ENCODE measurements at regions not wholly inside any gene's neighbourhood (a gene's known extent, or its start where the extent isn't known, plus 50 kb on each side); places are given as distances from the start of the nearest gene placed in this dataset.
"Not testable (repeated sequence)": the region's sequence is repeated elsewhere in the genome, so short reads cannot be mapped to it uniquely, and the experiment has no call there.

GRCh38 chr6:81890846-81891245 lies 138.4 kb upstream of the TENT5A start:
- no peaks in the 10 kb centered on the region for H3K27me3 Mint-ChIP-seq (ENCODE audit: low read depth in 2 of 2)
- no peaks in the 10 kb centered on the region for H3K36me3 ChIP-seq (ENCODE audit: control insufficient read depth, insufficient read depth, low read length)
- no peak for ATAC-seq

GRCh38 chr6:81889377-81890053 lies 137.0 kb upstream of the TENT5A start:
- TF ChIP-seq, protein P1, sequence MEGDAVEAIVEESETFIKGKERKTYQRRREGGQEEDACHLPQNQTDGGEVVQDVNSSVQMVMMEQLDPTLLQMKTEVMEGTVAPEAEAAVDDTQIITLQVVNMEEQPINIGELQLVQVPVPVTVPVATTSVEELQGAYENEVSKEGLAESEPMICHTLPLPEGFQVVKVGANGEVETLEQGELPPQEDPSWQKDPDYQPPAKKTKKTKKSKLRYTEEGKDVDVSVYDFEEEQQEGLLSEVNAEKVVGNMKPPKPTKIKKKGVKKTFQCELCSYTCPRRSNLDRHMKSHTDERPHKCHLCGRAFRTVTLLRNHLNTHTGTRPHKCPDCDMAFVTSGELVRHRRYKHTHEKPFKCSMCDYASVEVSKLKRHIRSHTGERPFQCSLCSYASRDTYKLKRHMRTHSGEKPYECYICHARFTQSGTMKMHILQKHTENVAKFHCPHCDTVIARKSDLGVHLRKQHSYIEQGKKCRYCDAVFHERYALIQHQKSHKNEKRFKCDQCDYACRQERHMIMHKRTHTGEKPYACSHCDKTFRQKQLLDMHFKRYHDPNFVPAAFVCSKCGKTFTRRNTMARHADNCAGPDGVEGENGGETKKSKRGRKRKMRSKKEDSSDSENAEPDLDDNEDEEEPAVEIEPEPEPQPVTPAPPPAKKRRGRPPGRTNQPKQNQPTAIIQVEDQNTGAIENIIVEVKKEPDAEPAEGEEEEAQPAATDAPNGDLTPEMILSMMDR (IDR thresholded peaks at IDR 0.05): no peak
- H3K36me3 ChIP-seq (ENCODE audit: control insufficient read depth, insufficient read depth, low read length): no peaks in the 10 kb centered on the region
- no peak overlapping the region for H3K4me3 ChIP-seq (ENCODE audit: low read length)
- DNase-seq (no peak), ATAC-seq (no peak)
- WGBS (ENCODE audit: insufficient coverage): 87% methylated on average over 5 of the region's 6 CpGs
- Mint-ChIP-seq H3K4me3 (no peak overlapping the region), H3K4me1 (no peaks in the 10 kb centered on the region), H3K36me3 (no peaks in the 10 kb centered on the region), H3K27me3 (ENCODE audit: low read depth in 2 of 2) (no peaks in the 10 kb centered on the region), H3K9me3 (no peaks in the 10 kb centered on the region), H3K27ac (no peak overlapping the region)
- H3K27me3 ChIP-seq (ENCODE audit: control insufficient read depth, insufficient read depth, low read length): no peaks in the 10 kb centered on the region
- H3K9me3 ChIP-seq (ENCODE audit: control insufficient read depth, insufficient read depth, low read length): no peaks in the 10 kb centered on the region
- H3K27ac ChIP-seq (ENCODE audit: low read length): no peak overlapping the region
- H3K4me1 ChIP-seq (ENCODE audit: control insufficient read depth, insufficient read depth, low read length): no peaks in the 10 kb centered on the region
- intact Hi-C loops (cut with micrococcal nuclease): no loop called here

More at GRCh38 chr6:81890846-81891245, 138.4 kb upstream of the TENT5A start:
- H3K27ac ChIP-seq (ENCODE audit: low read length): no peak overlapping the region
- DNase-seq: no peak
- H3K9me3 Mint-ChIP-seq: no peaks in the 10 kb centered on the region
- H3K4me1 Mint-ChIP-seq: no peaks in the 10 kb centered on the region
- no peak overlapping the region for H3K27ac Mint-ChIP-seq
- no peaks in the 10 kb centered on the region for H3K9me3 ChIP-seq (ENCODE audit: control insufficient read depth, insufficient read depth, low read length)
- H3K4me3 ChIP-seq (ENCODE audit: low read length): no peak overlapping the region
- WGBS (ENCODE audit: insufficient coverage): 85% methylated on average over 2 of the region's 2 CpGs
- H3K27me3 ChIP-seq (ENCODE audit: control insufficient read depth, insufficient read depth, low read length): no peaks in the 10 kb centered on the region
- no peaks in the 10 kb centered on the region for H3K36me3 Mint-ChIP-seq
- TF ChIP-seq, protein P1 (IDR thresholded peaks at IDR 0.05): no peak
- intact Hi-C loops (cut with micrococcal nuclease): no loop called here
- no peaks in the 10 kb centered on the region for H3K4me1 ChIP-seq (ENCODE audit: control insufficient read depth, insufficient read depth, low read length)
- H3K4me3 Mint-ChIP-seq: no peak overlapping the region

DNA sequence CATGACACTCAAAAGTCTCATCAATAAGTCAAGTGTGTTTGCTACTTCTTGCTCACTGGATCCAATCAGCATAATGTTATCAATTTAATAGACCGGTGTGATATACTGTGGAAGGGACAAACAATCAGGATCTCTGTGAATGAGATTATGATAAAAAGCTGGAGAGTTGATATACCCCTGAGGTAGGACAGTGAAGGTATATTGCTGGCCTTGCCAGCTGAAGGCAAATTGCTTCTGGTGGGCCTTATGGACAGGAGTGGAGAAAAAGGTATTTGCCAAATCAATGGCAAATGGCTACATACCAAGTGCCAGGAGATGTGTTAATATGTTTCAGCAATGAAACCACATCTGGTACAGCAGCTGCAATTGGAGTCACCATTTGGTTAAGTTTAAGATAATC lies 134.4 kb upstream of the TENT5A start:
- H3K9me3 Mint-ChIP-seq; H3K36me3 Mint-ChIP-seq; H3K27ac Mint-ChIP-seq; H3K27me3 Mint-ChIP-seq (ENCODE audit: low read depth in 2 of 2); DNase-seq; H3K4me3 ChIP-seq (ENCODE audit: low read length); H3K27ac ChIP-seq (ENCODE audit: low read length); H3K9me3 ChIP-seq (ENCODE audit: control insufficient read depth, insufficient read depth, low read length); H3K4me1 Mint-ChIP-seq; H3K36me3 ChIP-seq (ENCODE audit: control insufficient read depth, insufficient read depth, low read length); H3K4me1 ChIP-seq (ENCODE audit: control insufficient read depth, insufficient read depth, low read length); H3K27me3 ChIP-seq (ENCODE audit: control insufficient read depth, insufficient read depth, low read length); ATAC-seq; intact Hi-C loops (cut with micrococcal nuclease); H3K4me3 Mint-ChIP-seq: not testable (repeated sequence)
- WGBS (ENCODE audit: insufficient coverage): 100% methylated on average over 1 of the region's 1 CpG

- H3K9me3 Mint-ChIP-seq: no peaks in the 10 kb centered on the region
- TF ChIP-seq, protein P1 (IDR thresholded peaks at IDR 0.05): no peak
- H3K27me3 ChIP-seq (ENCODE audit: control insufficient read depth, insufficient read depth, low read length): no peaks in the 10 kb centered on the region
- H3K4me1 ChIP-seq (ENCODE audit: control insufficient read depth, insufficient read depth, low read length): no peaks in the 10 kb centered on the region
- WGBS (ENCODE audit: insufficient coverage): 77% methylated on average over 2 of the region's 2 CpGs
- no peaks in the 10 kb centered on the region for H3K27me3 Mint-ChIP-seq (ENCODE audit: low read depth in 2 of 2)
- no peak for ATAC-seq
- no peak overlapping the region for H3K27ac Mint-ChIP-seq
- no peak overlapping the region for H3K4me3 ChIP-seq (ENCODE audit: low read length)
- no peaks in the 10 kb centered on the region for H3K9me3 ChIP-seq (ENCODE audit: control insufficient read depth, insufficient read depth, low read length)
- intact Hi-C loops (cut with micrococcal nuclease): no loop called here
- H3K36me3 Mint-ChIP-seq: no peaks in the 10 kb centered on the region
- no peak for DNase-seq
- H3K27ac ChIP-seq (ENCODE audit: low read length): no peak overlapping the region
- H3K36me3 ChIP-seq (ENCODE audit: control insufficient read depth, insufficient read depth, low read length): no peaks in the 10 kb centered on the region
- H3K4me1 Mint-ChIP-seq: no peaks in the 10 kb centered on the region
- no peak overlapping the region for H3K4me3 Mint-ChIP-seq
These were observed 133.7 kb upstream of the TENT5A start for GRCh38 chr6:81886157-81886556.
